ENCODE measurements at regions not wholly inside any gene's neighbourhood (a gene's known extent, or its start where the extent isn't known, plus 50 kb on each side); places are given as distances from the start of the nearest gene placed in this dataset.
A peak's percentile ranks its signal among the peaks of the same experiment; 100 is the strongest.

DNA sequence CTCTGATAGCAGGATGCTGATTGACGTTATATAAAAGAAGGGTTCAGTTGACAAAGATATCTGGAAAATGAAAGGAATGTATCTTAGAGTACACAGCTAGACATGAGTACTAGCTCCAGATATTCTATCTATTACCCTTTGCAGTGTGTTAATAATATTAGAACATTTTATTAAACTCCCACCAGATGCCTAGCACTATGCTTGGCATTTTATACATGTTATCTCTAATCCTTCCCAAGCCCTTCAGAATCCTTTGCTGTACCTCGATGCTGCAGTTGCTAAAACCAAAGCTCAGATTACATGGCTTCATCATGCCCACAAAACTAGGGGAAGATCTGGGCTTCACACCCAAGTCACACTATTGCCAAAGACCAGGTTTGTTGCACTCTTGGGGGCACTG is 350.1 kb upstream of the AZI2 start:
- peaks cover 4% of the 10 kb centered on the region for H3K4me1 Mint-ChIP-seq
- no peak overlapping the region for H3K4me3 Mint-ChIP-seq
- no peak overlapping the region for H3K4me3 ChIP-seq
- H3K79me2 ChIP-seq (ENCODE audit: low read depth), result no peaks in the 10 kb centered on the region
- no peak overlapping the region for H3K27ac Mint-ChIP-seq
- H3K27me3 Mint-ChIP-seq (ENCODE audit: insufficient read depth, low read depth), result no peaks in the 10 kb centered on the region
- no peak overlapping the region for H3K27ac ChIP-seq
- no peak overlapping the region for H3K9ac ChIP-seq
- H3K27me3 ChIP-seq, result no peaks in the 10 kb centered on the region
- H3F3A ChIP-seq (ENCODE audit: low read depth), result no peaks in the 10 kb centered on the region
- H3K4me2 ChIP-seq, result no peak overlapping the region
- H3K9me3 Mint-ChIP-seq, result no peaks in the 10 kb centered on the region
- no peaks in the 10 kb centered on the region for H4K20me1 ChIP-seq (ENCODE audit: low read depth)
- no peak for TF ChIP-seq CTCF (IDR thresholded peaks at IDR 0.05)
- TF ChIP-seq EZH2 (IDR thresholded peaks at IDR 0.05), result no peak
- no peak for TF ChIP-seq EZH2phosphoT487 (IDR thresholded peaks at IDR 0.05)
- H2AFZ ChIP-seq (replicated peaks), result no peak overlapping the region
- no peaks in the 10 kb centered on the region for H3K36me3 Mint-ChIP-seq
- no peaks in the 10 kb centered on the region for H3K9me3 ChIP-seq (ENCODE audit: low read depth)
- H3K4me1 ChIP-seq, result peaks cover 5% of the 10 kb centered on the region
- no peak for DNase-seq (ENCODE audit: low spot score)
- H3K36me3 ChIP-seq, result no peaks in the 10 kb centered on the region

DNA sequence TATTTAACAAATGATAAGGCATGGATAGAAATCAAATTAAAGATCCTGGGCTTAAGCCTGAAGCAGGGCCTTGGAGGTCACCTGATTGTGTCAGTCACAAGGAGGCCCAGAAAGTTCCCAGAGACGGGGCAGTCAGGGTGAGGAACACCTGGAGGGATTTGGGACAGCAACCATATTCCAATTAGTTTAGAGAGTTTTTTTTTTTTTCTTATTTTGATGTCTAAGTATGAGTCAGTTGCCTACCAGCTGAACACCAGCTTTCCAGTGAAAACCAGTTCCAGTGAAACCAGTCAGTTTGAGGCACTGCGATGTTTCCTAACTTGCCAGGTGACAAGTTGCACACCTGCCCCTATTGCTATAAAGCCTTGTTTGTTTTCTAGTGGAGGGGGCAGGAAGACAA is 350.7 kb upstream of the AZI2 start:
- H3K4me2 ChIP-seq, result no peak overlapping the region
- no peaks in the 10 kb centered on the region for H4K20me1 ChIP-seq (ENCODE audit: low read depth)
- H2AFZ ChIP-seq (replicated peaks), result no peak overlapping the region
- H3K4me1 Mint-ChIP-seq, result peaks cover 10% of the 10 kb centered on the region
- H3K27me3 Mint-ChIP-seq (ENCODE audit: insufficient read depth, low read depth), result no peaks in the 10 kb centered on the region
- peaks cover 11% of the 10 kb centered on the region for H3K4me1 ChIP-seq
- DNase-seq (ENCODE audit: low spot score), result no peak
- no peak overlapping the region for H3K27ac Mint-ChIP-seq
- no peaks in the 10 kb centered on the region for H3K9me3 Mint-ChIP-seq
- H3K36me3 ChIP-seq, result no peaks in the 10 kb centered on the region
- no peaks in the 10 kb centered on the region for H3K27me3 ChIP-seq
- no peak for TF ChIP-seq EZH2phosphoT487 (IDR thresholded peaks at IDR 0.05)
- TF ChIP-seq EZH2 (IDR thresholded peaks at IDR 0.05), result no peak
- no peak overlapping the region for H3K4me3 ChIP-seq
- no peaks in the 10 kb centered on the region for H3F3A ChIP-seq (ENCODE audit: low read depth)
- no peaks in the 10 kb centered on the region for H3K79me2 ChIP-seq (ENCODE audit: low read depth)
- H3K36me3 Mint-ChIP-seq, result no peaks in the 10 kb centered on the region
- no peak overlapping the region for H3K9ac ChIP-seq
- no peak overlapping the region for H3K4me3 Mint-ChIP-seq
- H3K9me3 ChIP-seq (ENCODE audit: low read depth), result no peaks in the 10 kb centered on the region
- H3K27ac ChIP-seq, result no peak overlapping the region

GRCh38 chr3:28700728-28701127 is 352.1 kb upstream of the AZI2 start:
- no peak overlapping the region for H3K4me2 ChIP-seq
- Mint-ChIP-seq H3K27me3 (ENCODE audit: insufficient read depth, low read depth) (no peaks in the 10 kb centered on the region), H3K9me3 (no peaks in the 10 kb centered on the region), H3K4me3 (no peak overlapping the region), H3K27ac (no peak overlapping the region), H3K36me3 (no peaks in the 10 kb centered on the region), H3K4me1 (peaks cover 15% of the 10 kb centered on the region)
- no peak overlapping the region for H3K4me3 ChIP-seq
- H3F3A ChIP-seq (ENCODE audit: low read depth), result no peaks in the 10 kb centered on the region
- H4K20me1 ChIP-seq (ENCODE audit: low read depth), result no peaks in the 10 kb centered on the region
- H3K4me1 ChIP-seq, result peaks cover 11% of the 10 kb centered on the region
- no peaks in the 10 kb centered on the region for H3K9me3 ChIP-seq (ENCODE audit: low read depth)
- TF ChIP-seq EZH2phosphoT487 (IDR thresholded peaks at IDR 0.05) (no peak), EZH2 (IDR thresholded peaks at IDR 0.05) (no peak), CTCF (IDR thresholded peaks at IDR 0.05) (no peak)
- no peak overlapping the region for H3K27ac ChIP-seq
- H3K79me2 ChIP-seq (ENCODE audit: low read depth), result no peaks in the 10 kb centered on the region
- no peaks in the 10 kb centered on the region for H3K27me3 ChIP-seq
- no peaks in the 10 kb centered on the region for H3K36me3 ChIP-seq
- no peak overlapping the region for H2AFZ ChIP-seq (replicated peaks)
- no peak overlapping the region for H3K9ac ChIP-seq
- no peak for DNase-seq (ENCODE audit: low spot score)

DNA sequence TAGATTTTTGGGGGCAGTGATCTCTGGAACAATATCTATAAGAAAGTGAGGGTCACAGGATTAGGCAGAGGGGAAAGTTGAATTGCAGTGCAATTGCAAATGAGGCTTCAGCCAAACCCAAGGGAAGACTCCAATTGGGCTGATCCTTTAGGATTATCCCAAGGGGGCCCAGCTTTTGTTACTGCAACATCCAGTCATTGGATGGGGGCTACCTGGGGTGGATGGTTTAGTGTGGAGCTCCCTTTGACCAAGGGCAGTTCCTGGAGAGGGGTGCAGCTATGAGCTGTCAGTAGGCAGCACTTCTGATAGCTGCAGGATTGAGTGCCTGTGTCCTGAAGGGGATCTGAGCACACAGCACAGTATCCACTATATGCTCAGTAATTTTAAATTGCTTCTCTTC is 355.2 kb upstream of the AZI2 start:
- no peak overlapping the region for H3K4me3 ChIP-seq
- no peaks in the 10 kb centered on the region for H3K27me3 ChIP-seq
- no peaks in the 10 kb centered on the region for H3K36me3 ChIP-seq
- H3K4me1 ChIP-seq, result peaks cover 19% of the 10 kb centered on the region
- H4K20me1 ChIP-seq (ENCODE audit: low read depth), result no peaks in the 10 kb centered on the region
- H3K27ac ChIP-seq, result no peak overlapping the region
- no peaks in the 10 kb centered on the region for H3K36me3 Mint-ChIP-seq
- H3K4me1 Mint-ChIP-seq, result peaks cover 19% of the 10 kb centered on the region
- H3K9me3 ChIP-seq (ENCODE audit: low read depth), result no peaks in the 10 kb centered on the region
- no peak overlapping the region for H3K27ac Mint-ChIP-seq
- no peaks in the 10 kb centered on the region for H3F3A ChIP-seq (ENCODE audit: low read depth)
- H2AFZ ChIP-seq (replicated peaks), result no peak overlapping the region
- peak overlapping the region; percentile 9 for H3K4me2 ChIP-seq
- TF ChIP-seq EZH2phosphoT487 (IDR thresholded peaks at IDR 0.05), result no peak
- TF ChIP-seq CTCF (IDR thresholded peaks at IDR 0.05), result no peak
- TF ChIP-seq EZH2 (IDR thresholded peaks at IDR 0.05), result no peak
- H3K4me3 Mint-ChIP-seq, result no peak overlapping the region
- no peaks in the 10 kb centered on the region for H3K9me3 Mint-ChIP-seq
- H3K9ac ChIP-seq, result no peak overlapping the region
- peak; percentile 49 for DNase-seq (ENCODE audit: low spot score)
- no peaks in the 10 kb centered on the region for H3K79me2 ChIP-seq (ENCODE audit: low read depth)
- H3K27me3 Mint-ChIP-seq (ENCODE audit: insufficient read depth, low read depth), result no peaks in the 10 kb centered on the region
